ELF-1 (cell line): ENCODE measurements at regions not wholly inside any gene's neighbourhood (a gene's known extent, or its start where the extent isn't known, plus 50 kb on each side); places are given as distances from the start of the nearest gene placed in this dataset.
"Not testable (repeated sequence)": the region's sequence is repeated elsewhere in the genome, so short reads cannot be mapped to it uniquely, and the experiment has no call there.

ENCODE experiments used
- DNase-seq: peaks from one replicate; pipeline ENCODE4 v3.0.0-alpha.2; 2016; ENCODE audit warnings: low read depth, low spot score

GRCh38 chr1:194829492-194829891, 1643.1 kb upstream of the B3GALT2 start:
- no peak for DNase-seq

GRCh38 chr1:194825382-194825781, 1639.0 kb upstream of the B3GALT2 start:
- DNase-seq, result no peak

- no peak for DNase-seq
Observed at GRCh38 chr1:194821091-194821490, 1634.7 kb upstream of the B3GALT2 start.

- no peak for DNase-seq
Observed at GRCh38 chr1:194818674-194819073, 1632.3 kb upstream of the B3GALT2 start.

- no peak for DNase-seq
Observed at GRCh38 chr1:194816859-194817258, 1630.4 kb upstream of the B3GALT2 start.

GRCh38 chr1:194813096-194813495, 1626.7 kb upstream of the B3GALT2 start:
- no peak for DNase-seq

GRCh38 chr1:194809665-194810064, 1623.3 kb upstream of the B3GALT2 start:
- DNase-seq, result no peak

GRCh38 chr1:194809215-194809614, 1622.8 kb upstream of the B3GALT2 start:
- DNase-seq, result no peak

GRCh38 chr1:194807530-194808220, 1621.3 kb upstream of the B3GALT2 start:
- DNase-seq, result no peak

- no peak for DNase-seq
Observed at GRCh38 chr1:194802572-194802971, 1616.2 kb upstream of the B3GALT2 start.

- no peak for DNase-seq
Observed at GRCh38 chr1:194795917-194796593, 1609.6 kb upstream of the B3GALT2 start.

- no peak for DNase-seq
Observed at GRCh38 chr1:194787001-194787400, 1600.6 kb upstream of the B3GALT2 start.

GRCh38 chr1:194786027-194786426, 1599.6 kb upstream of the B3GALT2 start:
- DNase-seq, result no peak

- no peak for DNase-seq
Observed at GRCh38 chr1:194776657-194777056, 1590.2 kb upstream of the B3GALT2 start.

GRCh38 chr1:194774535-194774934, 1588.1 kb upstream of the B3GALT2 start:
- DNase-seq, result no peak

- DNase-seq, result no peak
Observed at GRCh38 chr1:194755241-194755994, 1569.0 kb upstream of the B3GALT2 start.

GRCh38 chr1:194738843-194739242, 1552.4 kb upstream of the B3GALT2 start:
- DNase-seq, result not testable (repeated sequence)

- DNase-seq, result no peak
Observed at GRCh38 chr1:194734970-194735369, 1548.6 kb upstream of the B3GALT2 start.

GRCh38 chr1:194731025-194731424, 1544.6 kb upstream of the B3GALT2 start:
- DNase-seq, result no peak

GRCh38 chr1:194730304-194730703, 1543.9 kb upstream of the B3GALT2 start:
- no peak for DNase-seq

GRCh38 chr1:194723067-194723466, 1536.7 kb upstream of the B3GALT2 start:
- no peak for DNase-seq

- no peak for DNase-seq
Observed at GRCh38 chr1:194717941-194718340, 1531.5 kb upstream of the B3GALT2 start.

GRCh38 chr1:194717334-194717733, 1530.9 kb upstream of the B3GALT2 start:
- DNase-seq, result no peak
